GM10248 (cell line): ENCODE measurements at regions not wholly inside any gene's neighbourhood (a gene's known extent, or its start where the extent isn't known, plus 50 kb on each side); places are given as distances from the start of the nearest gene placed in this dataset.

Experiments used
- CTCF ChIA-PET: fragments of 300-600 bp; sonication (Branson Sonifier 250); formaldehyde crosslinking; extraction: SDS; loops from one replicate; lab custom pipeline; 2021; ENCODE audit warnings: antibody characterized with exemption; lab: Yijun Ruan, JAX
- POLR2A ChIA-PET: fragments of 350-650 bp; sonication (Branson Sonifier 250); formaldehyde crosslinking; extraction: SDS; loops from one replicate; lab custom pipeline; 2020; ENCODE audit warnings: antibody characterized with exemption; lab: Yijun Ruan, JAX
- DNase-seq: peaks from one replicate; pipeline ENCODE4 v3.0.0; 2012; ENCODE audit errors: extremely low spot score
- CTCF ChIP-seq: IDR thresholded peaks from 2 replicates; pipeline ENCODE4 v1.5.1; 2012; ENCODE audit warnings: mild to moderate bottlenecking, low read depth; ENCODE audit errors: extremely low read depth, missing control alignments, control extremely low read depth

- ChIA-PET CTCF (no interaction called here), POLR2A (no interaction called here)
- TF ChIP-seq CTCF: no peak
- no peak for DNase-seq
These were observed 246.8 kb upstream of the STXBP5 start for GRCh38 chr6:146957181-146958093.

- ChIA-PET POLR2A (no interaction called here), CTCF (interaction anchor here (1.3 kb wide), 1 partner anchor 11 kb away, joined by 3 read pairs; no protein-coding TSS in a partner anchor)
- TF ChIP-seq CTCF: no peak
- DNase-seq: no peak
These were observed 242.4 kb upstream of the STXBP5 start for GRCh38 chr6:146961831-146962230.

- no peak for TF ChIP-seq CTCF
- CTCF ChIA-PET: interaction anchor here (1.3 kb wide), 1 partner anchor 11 kb away, joined by 3 read pairs; no protein-coding TSS in a partner anchor
- POLR2A ChIA-PET: no interaction called here
- DNase-seq: no peak
These were observed 241.9 kb upstream of the STXBP5 start for GRCh38 chr6:146962329-146962728.

GRCh38 chr6:146965110-146965689, 239.0 kb upstream of the STXBP5 start:
- DNase-seq: no peak
- ChIA-PET POLR2A (no interaction called here), CTCF (no interaction called here)
- TF ChIP-seq CTCF: no peak

- DNase-seq: no peak
- ChIA-PET POLR2A (no interaction called here), CTCF (interaction anchor here (1.3 kb wide), 1 partner anchor 11 kb away, joined by 3 read pairs; no protein-coding TSS in a partner anchor)
- TF ChIP-seq CTCF: no peak
These were observed 236.0 kb upstream of the STXBP5 start for GRCh38 chr6:146968041-146968760.

GRCh38 chr6:146972546-146972945, 231.7 kb upstream of the STXBP5 start:
- ChIA-PET CTCF (interaction anchor here (0.8 kb wide), 1 partner anchor 10 kb away, joined by 3 read pairs; no protein-coding TSS in a partner anchor), POLR2A (no interaction called here)
- DNase-seq: no peak
- TF ChIP-seq CTCF: no peak
